Nephron progenitor cell (in vitro differentiated cells): ENCODE measurements at regions not wholly inside any gene's neighbourhood (a gene's known extent, or its start where the extent isn't known, plus 50 kb on each side); places are given as distances from the start of the nearest gene placed in this dataset.

Experiments used
- DNase-seq: peaks from one replicate; pipeline ENCODE4 v3.0.0; 2021
- H3K27ac Mint-ChIP-seq: 2 replicates; pipeline ENCODE4 v1.8.0; 2021; ENCODE audit warnings: mild to moderate bottlenecking, moderate library complexity, mixed read lengths
- H3K27me3 Mint-ChIP-seq: 2 replicates; pipeline ENCODE4 v1.8.0; 2021; ENCODE audit warnings: mild to moderate bottlenecking, low read depth, mixed read lengths; ENCODE audit not compliant: poor library complexity
- H3K36me3 Mint-ChIP-seq: 2 replicates; pipeline ENCODE4 v1.8.0; 2021; ENCODE audit warnings: low read depth, mixed read lengths
- H3K4me1 Mint-ChIP-seq: 2 replicates; pipeline ENCODE4 v1.8.0; 2021; ENCODE audit warnings: mixed read lengths
- H3K4me3 Mint-ChIP-seq: 2 replicates; pipeline ENCODE4 v1.8.0; 2021; ENCODE audit warnings: mild to moderate bottlenecking, moderate library complexity, mixed read lengths
- H3K9me3 Mint-ChIP-seq: 2 replicates; pipeline ENCODE4 v1.8.0; 2021; ENCODE audit warnings: mild to moderate bottlenecking, moderate library complexity, mixed read lengths
- CTCF ChIP-seq: fragments of 200-600 bp; sonication (generic); IDR thresholded peaks from 2 replicates; pipeline ENCODE4 v1.5.0; 2021; ENCODE audit warnings: antibody characterized with exemption

- peaks cover 3% of the 10 kb centered on the region for H3K27me3 Mint-ChIP-seq
- TF ChIP-seq CTCF, result no peak
- peaks cover 12% of the 10 kb centered on the region for H3K4me1 Mint-ChIP-seq
- peaks cover 29% of the 10 kb centered on the region for H3K9me3 Mint-ChIP-seq
- no peak for DNase-seq
- no peak overlapping the region for H3K4me3 Mint-ChIP-seq
- peaks cover 7% of the 10 kb centered on the region for H3K36me3 Mint-ChIP-seq
- no peak overlapping the region for H3K27ac Mint-ChIP-seq
Observed at GRCh38 chr2:8061219-8061618, 620.6 kb upstream of the ID2 start.

DNA sequence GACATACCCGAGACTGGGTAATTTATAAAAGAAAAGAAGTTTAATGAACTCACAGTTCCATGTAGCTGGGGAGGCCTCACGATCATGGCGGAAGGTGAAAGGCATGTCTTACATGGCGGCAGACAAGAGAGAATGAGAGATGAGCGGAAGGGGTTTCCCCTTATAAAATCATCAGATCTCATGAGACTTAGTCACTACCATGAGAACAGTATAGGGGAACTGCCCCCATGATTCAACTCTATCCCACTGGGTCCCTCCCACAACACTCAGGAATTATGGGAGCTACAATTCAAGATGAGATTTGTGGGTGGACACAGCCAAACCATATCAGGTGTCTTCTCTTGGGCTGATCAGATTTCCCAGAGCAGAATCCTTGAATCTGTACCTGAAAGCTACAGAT, 617.3 kb upstream of the ID2 start:
- Mint-ChIP-seq H3K36me3 (no peaks in the 10 kb centered on the region), H3K27ac (no peak overlapping the region), H3K27me3 (peaks cover 3% of the 10 kb centered on the region), H3K4me1 (peaks cover 5% of the 10 kb centered on the region), H3K4me3 (no peak overlapping the region), H3K9me3 (peaks cover 12% of the 10 kb centered on the region)
- no peak for DNase-seq
- TF ChIP-seq CTCF, result no peak

GRCh38 chr2:8065191-8065590, 616.7 kb upstream of the ID2 start:
- Mint-ChIP-seq H3K36me3 (no peaks in the 10 kb centered on the region), H3K4me1 (peaks cover 2% of the 10 kb centered on the region), H3K4me3 (no peak overlapping the region), H3K27ac (no peak overlapping the region), H3K9me3 (peaks cover 12% of the 10 kb centered on the region), H3K27me3 (peaks cover under 1% of the 10 kb centered on the region)
- no peak for DNase-seq
- no peak for TF ChIP-seq CTCF

GRCh38 chr2:8067784-8068336, 614.0 kb upstream of the ID2 start:
- H3K4me1 Mint-ChIP-seq, result no peaks in the 10 kb centered on the region
- no peak for DNase-seq
- no peak overlapping the region for H3K4me3 Mint-ChIP-seq
- H3K36me3 Mint-ChIP-seq, result no peaks in the 10 kb centered on the region
- TF ChIP-seq CTCF, result no peak
- H3K27ac Mint-ChIP-seq, result no peak overlapping the region
- peaks cover 12% of the 10 kb centered on the region for H3K9me3 Mint-ChIP-seq
- no peaks in the 10 kb centered on the region for H3K27me3 Mint-ChIP-seq

GRCh38 chr2:8072907-8073306, 608.9 kb upstream of the ID2 start:
- no peaks in the 10 kb centered on the region for H3K4me1 Mint-ChIP-seq
- H3K27me3 Mint-ChIP-seq, result peaks cover 2% of the 10 kb centered on the region
- no peak for DNase-seq
- no peak for TF ChIP-seq CTCF
- H3K9me3 Mint-ChIP-seq, result peaks cover 10% of the 10 kb centered on the region
- H3K4me3 Mint-ChIP-seq, result no peak overlapping the region
- no peak overlapping the region for H3K27ac Mint-ChIP-seq
- H3K36me3 Mint-ChIP-seq, result no peaks in the 10 kb centered on the region

DNA sequence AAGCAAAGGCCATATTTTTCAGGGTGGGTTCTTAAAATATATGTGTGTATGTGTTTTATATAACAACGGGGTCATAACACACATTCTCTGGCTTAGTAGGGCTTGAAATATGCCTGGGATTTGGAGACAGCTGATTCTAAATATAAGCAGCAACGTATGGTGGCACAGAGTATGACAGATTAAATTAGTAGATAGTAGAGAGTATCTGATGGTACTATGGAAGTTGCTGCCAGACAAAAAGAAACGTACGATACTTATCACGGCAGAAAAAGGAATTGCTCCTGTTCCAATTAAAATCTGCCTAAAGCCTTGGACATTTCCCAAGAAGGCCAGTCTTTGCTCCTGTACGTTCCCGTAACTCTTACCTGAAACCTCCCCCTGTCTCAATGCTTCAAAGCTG, 607.9 kb upstream of the ID2 start:
- H3K36me3 Mint-ChIP-seq, result no peaks in the 10 kb centered on the region
- TF ChIP-seq CTCF, result no peak
- H3K27me3 Mint-ChIP-seq, result peaks cover 2% of the 10 kb centered on the region
- no peak overlapping the region for H3K4me3 Mint-ChIP-seq
- H3K27ac Mint-ChIP-seq, result no peak overlapping the region
- no peaks in the 10 kb centered on the region for H3K4me1 Mint-ChIP-seq
- H3K9me3 Mint-ChIP-seq, result peaks cover 17% of the 10 kb centered on the region
- DNase-seq, result no peak
